Cardiac muscle cell (in vitro differentiated cells and primary cell): ENCODE measurements at regions not wholly inside any gene's neighbourhood (a gene's known extent, or its start where the extent isn't known, plus 50 kb on each side); places are given as distances from the start of the nearest gene placed in this dataset.

ENCODE experiments used
- DNase-seq, 2 donors: peaks; one replicate each; pipeline versions ENCODE4 v3.0.0 to v3.0.0-alpha.2; 2010 to 2017; ENCODE audit warnings: low read depth in 1 of 2, low spot score in 1 of 2
- H3K27ac ChIP-seq: fragments of 200-600 bp; sonication (generic); 2 replicates; pipeline ENCODE4 v1.5.1; 2016
- H3K27me3 ChIP-seq: fragments of 200-600 bp; sonication (generic); 2 replicates; pipeline ENCODE4 v1.6.0; 2016; ENCODE audit warnings: control low read depth
- H3K36me3 ChIP-seq: fragments of 200-600 bp; sonication (generic); 2 replicates; pipeline ENCODE4 v1.5.1; 2016; ENCODE audit warnings: control low read depth
- H3K4me1 ChIP-seq: fragments of 200-600 bp; sonication (generic); 2 replicates; pipeline ENCODE4 v1.8.1; 2017; ENCODE audit warnings: low read depth, mild to moderate bottlenecking, mixed run types
- H3K4me3 ChIP-seq: fragments of 200-600 bp; sonication (generic); 2 replicates; pipeline ENCODE4 v1.5.1; 2016; ENCODE audit warnings: mild to moderate bottlenecking
- H3K9me3 ChIP-seq: fragments of 200-600 bp; sonication (generic); 2 replicates; pipeline ENCODE4 v1.5.1; 2017; ENCODE audit warnings: low read depth, mild to moderate bottlenecking, control low read depth
- CTCF ChIP-seq: IDR thresholded peaks from 2 replicates; pipeline ENCODE4 v1.5.1; 2012; ENCODE audit warnings: low read depth, mild to moderate bottlenecking, low read length

GRCh38 chr1:115473986-115474565 lies 136.0 kb upstream of the NGF start:
- H3K36me3 ChIP-seq: no peaks in the 10 kb centered on the region
- no peaks in the 10 kb centered on the region for H3K9me3 ChIP-seq
- H3K27me3 ChIP-seq: no peaks in the 10 kb centered on the region
- DNase-seq: no peak
- H3K4me1 ChIP-seq: no peaks in the 10 kb centered on the region
- H3K27ac ChIP-seq: no peak overlapping the region
- H3K4me3 ChIP-seq: no peak overlapping the region
- no peak for TF ChIP-seq CTCF

DNA sequence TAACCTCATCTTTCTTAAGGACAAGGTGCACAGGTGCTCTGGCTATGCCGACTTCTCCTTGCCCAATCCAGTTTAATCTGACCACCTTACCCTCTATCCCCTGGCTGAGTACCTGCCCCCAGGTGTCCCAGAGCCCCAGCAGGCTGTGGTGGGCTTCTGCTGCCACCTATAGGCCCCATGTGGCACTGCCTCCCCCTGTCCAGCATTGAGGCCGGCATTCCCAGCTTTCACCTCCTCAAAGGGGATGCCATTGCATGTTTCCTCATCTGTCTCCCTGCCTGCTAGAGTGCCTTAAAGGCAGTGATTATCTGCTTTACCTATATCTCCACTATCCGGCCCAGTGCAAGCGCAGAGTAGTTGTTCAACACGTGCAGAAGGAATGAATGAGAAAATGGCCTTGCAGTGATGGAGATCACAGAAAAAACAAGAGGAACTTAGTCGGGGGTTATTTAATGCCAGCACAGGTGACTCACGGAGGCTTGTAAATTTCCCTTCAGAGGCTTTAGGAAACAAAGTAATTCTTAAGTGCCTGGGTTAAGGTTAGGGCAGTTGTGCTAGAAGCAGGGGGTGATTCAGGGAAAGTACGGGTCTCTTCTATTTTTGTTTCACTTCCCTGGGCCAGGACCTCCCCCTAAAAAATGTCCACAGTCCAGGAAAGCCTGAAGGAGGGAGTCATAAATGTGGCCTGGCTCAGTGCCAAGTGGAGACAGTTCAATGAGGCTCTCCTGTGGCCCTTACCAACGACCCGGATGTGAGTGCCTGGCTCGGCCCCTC lies 131.8 kb upstream of the NGF start:
- Histone ChIP-seq H3K4me1 (no peaks in the 10 kb centered on the region), H3K27me3 (no peaks in the 10 kb centered on the region), H3K36me3 (no peaks in the 10 kb centered on the region), H3K27ac (no peak overlapping the region), H3K4me3 (no peak overlapping the region), H3K9me3 (no peaks in the 10 kb centered on the region)
- peak; percentile 97 for TF ChIP-seq CTCF
- peak; percentile 58 to 72 for DNase-seq

DNA sequence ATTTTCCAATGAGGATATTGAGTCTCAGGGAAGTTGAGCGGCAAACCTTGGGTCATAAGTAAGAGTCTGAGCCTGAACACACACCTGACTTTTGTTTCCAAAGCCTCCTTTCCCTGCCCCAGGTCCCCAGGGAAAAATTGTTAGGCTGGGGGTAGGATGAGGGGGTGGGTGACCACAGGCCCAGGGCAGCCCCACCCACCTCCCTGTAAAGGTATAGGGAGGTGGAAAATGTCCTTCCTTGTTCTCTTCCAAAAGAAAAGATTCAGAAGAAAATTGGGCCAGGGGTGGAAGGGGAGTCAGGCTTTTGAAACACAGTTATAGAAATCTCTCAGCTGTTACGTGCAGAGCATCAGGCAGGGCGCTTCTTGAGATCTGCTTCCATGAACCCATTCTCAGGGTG lies 129.7 kb upstream of the NGF start:
- DNase-seq: no peak
- Histone ChIP-seq H3K36me3 (no peaks in the 10 kb centered on the region), H3K9me3 (no peaks in the 10 kb centered on the region), H3K4me1 (no peaks in the 10 kb centered on the region), H3K27me3 (no peaks in the 10 kb centered on the region), H3K27ac (no peak overlapping the region), H3K4me3 (no peak overlapping the region)
- TF ChIP-seq CTCF: no peak

- no peak for TF ChIP-seq CTCF
- no peak for DNase-seq
- H3K9me3 ChIP-seq: no peaks in the 10 kb centered on the region
- no peak overlapping the region for H3K4me3 ChIP-seq
- no peaks in the 10 kb centered on the region for H3K27me3 ChIP-seq
- H3K27ac ChIP-seq: no peak overlapping the region
- no peaks in the 10 kb centered on the region for H3K36me3 ChIP-seq
- H3K4me1 ChIP-seq: no peaks in the 10 kb centered on the region
Observed at GRCh38 chr1:115467196-115467595, 129.1 kb upstream of the NGF start.

GRCh38 chr1:115466433-115466832 lies 128.4 kb upstream of the NGF start:
- H3K4me3 ChIP-seq: no peak overlapping the region
- H3K27me3 ChIP-seq: no peaks in the 10 kb centered on the region
- no peak overlapping the region for H3K27ac ChIP-seq
- peak in 1 of 2 donors; percentile 20 for DNase-seq
- no peaks in the 10 kb centered on the region for H3K4me1 ChIP-seq
- TF ChIP-seq CTCF: peak; percentile 23
- H3K36me3 ChIP-seq: no peaks in the 10 kb centered on the region
- no peaks in the 10 kb centered on the region for H3K9me3 ChIP-seq
